NOMO-1 (cell line): ENCODE measurements at regions not wholly inside any gene's neighbourhood (a gene's known extent, or its start where the extent isn't known, plus 50 kb on each side); places are given as distances from the start of the nearest gene placed in this dataset.
"Not testable (repeated sequence)": the region's sequence is repeated elsewhere in the genome, so short reads cannot be mapped to it uniquely, and the experiment has no call there.

Experiments used
- DNase-seq, 2 experiments: peaks; one replicate each; lab custom pipeline; 2025; ENCODE audit not compliant: unreplicated experiment in 2 of 2; lab: John Stamatoyannopoulos, UW

- DNase-seq = no peak
Observed at GRCh38 chr9:86634501-86634900, 280.3 kb upstream of the TUT7 start.

GRCh38 chr9:86633945-86634344, 279.7 kb upstream of the TUT7 start:
- no peak for DNase-seq

- no peak for DNase-seq
Observed at GRCh38 chr9:86632537-86632936, 278.3 kb upstream of the TUT7 start.

- no peak for DNase-seq
Observed at GRCh38 chr9:86629530-86629929, 275.3 kb upstream of the TUT7 start.

GRCh38 chr9:86626802-86627201, 272.6 kb upstream of the TUT7 start:
- no peak for DNase-seq

- DNase-seq = no peak
Observed at GRCh38 chr9:86624630-86625029, 270.4 kb upstream of the TUT7 start.

DNA sequence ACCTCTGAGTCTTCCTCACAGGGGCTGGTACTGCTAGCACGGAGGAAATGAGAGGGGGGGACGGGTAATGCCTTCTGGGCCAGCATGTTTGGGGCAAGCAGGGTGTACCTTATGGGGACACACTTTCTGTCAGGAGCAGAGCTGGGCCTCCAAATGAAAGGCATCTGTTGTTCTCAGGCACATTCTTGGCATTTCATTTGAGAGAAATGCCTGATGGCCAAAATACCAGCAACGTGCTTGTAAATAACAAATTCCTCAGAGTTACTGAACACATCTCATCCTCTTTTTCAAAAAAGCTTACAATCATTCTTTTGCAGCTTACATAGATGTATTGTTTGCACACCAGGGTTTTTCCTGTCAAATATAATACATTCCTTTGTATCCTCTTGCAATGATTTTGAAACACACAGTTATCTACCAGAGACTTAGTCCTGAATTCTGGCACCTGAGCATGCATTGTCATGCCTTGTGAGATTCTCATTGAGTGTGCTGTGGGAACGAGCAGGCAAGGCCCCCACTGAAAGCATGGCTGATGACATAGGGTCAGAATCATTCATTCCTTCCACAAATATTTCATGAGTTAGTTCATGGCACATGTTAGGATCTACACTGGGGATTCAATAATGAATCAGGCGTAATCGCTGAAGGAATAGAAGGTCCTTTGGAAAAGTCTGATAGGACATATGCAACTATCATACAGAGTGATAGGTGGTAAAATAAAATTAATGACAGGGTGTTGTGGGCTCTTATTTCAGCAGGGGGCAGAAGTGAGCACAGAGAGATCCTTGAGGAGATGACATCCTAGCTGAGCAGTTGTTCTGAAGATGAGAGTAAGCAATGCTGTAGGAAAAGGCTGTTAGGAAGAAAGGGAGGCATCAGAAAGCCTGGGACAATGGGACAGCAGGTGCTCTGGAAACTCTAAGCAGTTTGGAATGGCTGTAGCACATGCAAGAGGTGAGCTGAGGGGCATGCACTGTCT, 260.9 kb upstream of the TUT7 start:
- DNase-seq = no peak

DNA sequence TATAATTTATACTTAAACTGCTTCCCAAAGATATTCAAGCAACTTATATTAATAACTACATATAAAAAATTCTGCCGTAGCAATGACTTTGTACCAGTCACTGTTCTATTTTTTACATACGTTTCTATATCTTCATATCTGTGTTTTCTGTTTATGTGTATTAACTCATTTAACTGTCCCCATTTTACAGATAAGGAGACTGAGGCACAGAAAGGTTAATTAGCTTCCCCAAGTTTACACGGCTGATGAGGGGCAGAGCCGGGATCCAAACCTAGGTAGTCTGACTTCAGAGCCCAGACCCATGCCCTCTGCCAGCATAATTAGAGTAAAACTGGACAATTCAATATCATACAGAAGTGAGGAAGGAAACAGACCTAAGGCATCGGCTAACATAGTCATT, 259.7 kb upstream of the TUT7 start:
- DNase-seq = no peak

DNA sequence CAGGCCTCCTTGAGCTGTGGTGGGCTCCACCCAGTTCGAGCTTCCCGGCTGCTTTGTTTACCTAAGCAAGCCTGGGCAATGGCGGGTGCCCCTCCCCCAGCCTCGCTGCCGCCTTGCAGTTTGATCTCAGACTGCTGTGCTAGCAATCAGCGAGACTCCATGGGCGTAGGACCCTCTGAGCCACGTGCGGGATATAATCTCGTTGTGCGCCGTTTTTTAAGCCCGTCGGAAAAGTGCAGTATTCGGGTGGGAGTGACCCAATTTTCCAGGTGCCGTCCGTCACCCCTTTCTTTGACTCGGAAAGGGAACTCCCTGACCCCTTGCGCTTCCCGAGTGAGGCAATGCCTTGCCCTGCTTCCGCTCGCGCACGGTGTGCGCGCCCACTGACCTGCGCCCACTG, 257.3 kb upstream of the TUT7 start:
- not testable (repeated sequence) for DNase-seq

DNA sequence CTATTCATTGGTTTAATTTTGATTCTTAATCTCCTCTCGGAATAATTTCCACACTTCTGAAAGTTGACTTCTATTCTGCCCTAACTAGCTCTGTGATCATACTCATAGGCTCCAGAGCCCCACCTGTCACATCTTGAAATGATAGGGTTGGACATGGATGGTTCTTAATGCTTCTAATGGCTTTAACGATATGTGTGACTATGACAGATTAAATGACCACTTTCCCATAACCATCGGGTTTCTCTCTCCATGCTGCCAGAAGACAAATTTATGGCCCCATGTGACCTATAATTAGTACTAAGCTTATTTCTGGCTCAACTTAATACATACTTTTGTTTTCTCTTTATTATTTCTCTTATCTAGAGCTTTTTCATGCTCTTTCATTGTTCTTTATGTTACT, 251.1 kb upstream of the TUT7 start:
- DNase-seq = no peak

DNA sequence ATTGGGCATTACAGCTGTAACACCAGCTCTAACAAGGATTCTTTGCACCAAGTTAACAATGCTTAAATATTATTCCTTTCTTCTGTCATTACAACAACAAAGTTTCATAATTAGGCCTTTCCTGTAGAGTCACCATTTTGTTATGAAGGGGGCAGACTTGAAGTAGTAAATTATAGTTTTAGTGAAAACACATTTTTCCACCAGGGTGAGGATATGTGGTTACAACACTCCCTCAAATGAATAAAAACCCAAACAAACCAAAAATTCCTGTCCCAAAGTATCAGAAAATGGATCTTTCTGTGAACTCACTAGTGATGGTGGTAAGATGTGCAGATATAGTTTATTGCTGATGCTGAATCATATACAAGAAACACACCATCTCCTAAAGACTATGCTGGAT, 250.5 kb upstream of the TUT7 start:
- no peak for DNase-seq

- DNase-seq = no peak
Observed at GRCh38 chr9:86602715-86603114, 248.5 kb upstream of the TUT7 start.

- DNase-seq = no peak
Observed at GRCh38 chr9:86601697-86602096, 247.5 kb upstream of the TUT7 start.

- DNase-seq = no peak
Observed at GRCh38 chr9:86600977-86601376, 246.8 kb upstream of the TUT7 start.

DNA sequence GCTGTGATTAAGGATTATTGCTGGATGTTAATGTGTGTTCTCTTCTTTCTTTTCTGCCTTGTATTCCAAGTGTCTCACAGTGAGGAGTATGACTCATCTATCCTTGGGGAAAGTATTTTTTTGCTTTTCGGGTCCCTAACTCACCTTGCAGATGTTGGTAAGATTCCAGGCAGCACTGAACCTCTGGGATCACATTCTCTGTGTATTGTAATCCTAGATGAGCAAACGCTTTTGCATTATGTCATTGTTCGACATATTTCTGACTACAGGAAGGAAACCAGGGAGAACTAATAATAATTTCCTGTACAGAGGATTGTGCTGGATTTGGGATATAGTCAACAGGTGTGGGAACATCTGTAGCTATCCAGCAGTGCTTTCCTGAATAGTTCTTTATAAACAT, 246.1 kb upstream of the TUT7 start:
- no peak for DNase-seq

DNA sequence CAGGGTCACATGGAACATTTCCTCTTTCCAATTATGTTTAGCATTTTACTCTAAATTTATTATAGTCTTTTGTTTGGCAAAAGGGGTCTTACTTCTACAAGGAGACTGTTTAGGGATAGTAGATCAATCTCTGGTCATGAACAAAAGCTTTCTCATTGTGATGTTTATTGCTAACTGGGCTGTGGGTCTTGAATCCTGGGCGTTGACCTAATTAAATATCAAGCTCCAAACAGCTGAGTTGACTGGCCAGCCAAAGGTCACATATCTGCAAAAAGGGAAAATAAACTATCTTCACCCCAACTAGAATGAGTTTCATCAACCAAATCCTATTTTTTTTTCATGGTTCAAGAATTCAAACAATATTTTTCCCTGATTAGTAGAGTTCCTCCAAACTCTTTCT, 245.4 kb upstream of the TUT7 start:
- no peak for DNase-seq

DNA sequence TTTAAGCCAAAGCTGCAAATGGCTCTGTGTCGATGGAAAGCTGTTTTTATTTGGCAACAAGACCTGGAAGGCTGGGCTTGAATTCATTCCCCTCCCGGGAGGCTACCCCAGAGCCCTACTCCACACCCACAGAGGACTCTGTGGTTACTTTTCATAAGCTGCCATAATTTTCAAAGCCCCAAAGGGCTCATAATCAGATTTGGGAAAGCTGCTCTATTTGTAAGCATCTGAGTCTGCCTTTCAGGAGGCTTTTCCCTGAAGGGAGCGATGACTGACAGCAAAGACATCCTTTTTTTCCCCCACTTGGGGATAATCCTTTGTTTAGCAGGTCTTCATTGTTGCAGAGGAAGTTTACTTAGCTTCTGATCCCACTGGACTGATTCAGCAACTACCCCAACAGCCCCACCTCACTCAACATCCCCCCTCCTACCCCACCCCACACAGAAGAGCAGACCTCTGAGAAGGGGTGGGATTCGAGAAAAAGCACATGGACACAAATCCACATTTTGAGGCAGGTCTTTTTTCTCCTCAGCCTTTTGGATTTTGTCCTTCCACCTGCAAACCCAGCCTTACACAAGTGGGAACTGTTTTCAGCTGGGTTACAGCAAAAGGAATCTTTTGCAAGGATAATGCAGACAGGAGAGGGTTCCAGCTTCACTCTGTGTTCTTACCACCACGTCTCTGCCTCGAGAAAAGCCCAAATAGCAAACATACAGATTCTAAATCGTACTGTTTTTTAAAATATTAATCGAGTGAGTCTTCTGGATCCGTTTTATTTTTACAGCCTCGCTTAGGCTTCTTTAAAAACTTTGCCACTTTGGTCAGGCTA, 244.4 kb upstream of the TUT7 start:
- DNase-seq = no peak

DNA sequence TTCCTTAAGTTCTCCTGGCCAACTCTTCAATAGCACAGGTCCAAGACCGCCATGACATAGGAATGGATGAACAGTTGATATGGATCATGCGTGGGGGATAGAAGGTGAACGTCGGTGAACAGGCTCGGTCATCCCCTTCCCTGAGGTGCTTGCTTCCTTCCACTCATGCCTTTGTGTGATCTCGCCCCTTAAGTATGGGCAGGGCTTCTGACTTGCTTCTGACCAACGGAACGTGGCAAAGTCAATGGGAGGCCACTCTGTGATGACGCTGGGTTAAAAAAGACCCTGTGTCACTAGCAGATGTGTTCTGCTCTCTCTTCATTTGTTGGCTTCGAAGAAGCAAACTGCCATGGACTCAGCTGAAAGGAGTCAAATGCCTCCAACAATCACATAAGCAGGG, 240.5 kb upstream of the TUT7 start:
- no peak for DNase-seq

- DNase-seq = no peak
Observed at GRCh38 chr9:86591472-86591871, 237.3 kb upstream of the TUT7 start.

DNA sequence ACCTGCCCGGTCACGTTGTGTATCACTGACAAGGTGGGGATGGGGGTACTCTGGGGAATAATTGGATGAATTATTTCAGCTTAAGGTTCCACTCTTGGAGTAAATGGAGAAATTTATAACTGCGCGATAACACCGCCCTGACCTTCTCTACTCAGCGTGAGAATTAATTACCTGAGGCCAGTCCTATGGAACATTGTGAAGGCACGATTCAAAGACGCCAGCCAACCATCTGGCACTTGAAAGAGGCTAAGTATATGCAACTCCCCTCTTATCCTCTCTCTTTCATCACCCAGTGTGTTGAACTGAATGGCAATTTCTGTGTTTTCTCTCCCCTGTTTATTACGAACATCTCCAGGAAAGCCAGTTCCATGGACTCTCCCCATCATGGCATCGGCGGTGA, 235.5 kb upstream of the TUT7 start:
- DNase-seq = no peak

GRCh38 chr9:86589273-86589672, 235.1 kb upstream of the TUT7 start:
- DNase-seq = no peak

DNA sequence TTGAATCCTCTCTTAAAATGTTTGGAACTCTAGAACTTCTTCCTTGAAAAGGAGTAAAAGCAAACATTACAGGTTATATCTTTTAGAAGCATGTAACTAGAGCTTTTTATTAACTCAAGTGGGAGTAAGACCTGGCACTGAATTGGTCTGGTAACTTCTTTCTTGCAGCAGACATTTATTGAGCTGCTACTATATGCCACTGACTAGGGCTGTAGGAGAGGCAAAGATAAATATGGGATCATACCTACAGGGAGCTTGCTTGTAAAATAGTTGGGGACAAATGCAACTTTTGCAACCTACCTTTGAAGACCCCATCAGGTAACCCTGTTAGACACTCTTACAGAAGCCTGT, 231.9 kb upstream of the TUT7 start:
- DNase-seq = no peak
